ENCODE measurements at regions not wholly inside any gene's neighbourhood (a gene's known extent, or its start where the extent isn't known, plus 50 kb on each side); places are given as distances from the start of the nearest gene placed in this dataset.

DNA sequence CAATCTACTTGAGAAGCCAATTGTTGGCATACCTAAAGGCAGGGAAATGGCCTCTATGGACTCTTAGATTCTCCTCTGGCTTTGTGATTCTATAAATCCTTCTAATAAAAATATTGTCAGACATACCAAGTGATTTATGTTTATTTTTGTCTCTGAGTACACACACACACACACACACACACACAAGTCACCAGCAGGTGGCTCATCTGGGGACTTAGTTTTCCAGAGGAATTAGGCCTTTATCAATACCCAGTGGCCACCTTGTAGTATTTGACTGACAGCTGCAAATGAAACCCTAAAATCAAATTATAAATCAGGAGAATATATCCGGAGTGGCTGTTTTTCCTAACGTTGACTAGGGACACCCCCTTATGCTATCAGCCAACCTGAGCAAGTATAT is 258.5 kb downstream of the BRINP2 start:
- DNase-seq: no peak
- TF ChIP-seq, protein P1, sequence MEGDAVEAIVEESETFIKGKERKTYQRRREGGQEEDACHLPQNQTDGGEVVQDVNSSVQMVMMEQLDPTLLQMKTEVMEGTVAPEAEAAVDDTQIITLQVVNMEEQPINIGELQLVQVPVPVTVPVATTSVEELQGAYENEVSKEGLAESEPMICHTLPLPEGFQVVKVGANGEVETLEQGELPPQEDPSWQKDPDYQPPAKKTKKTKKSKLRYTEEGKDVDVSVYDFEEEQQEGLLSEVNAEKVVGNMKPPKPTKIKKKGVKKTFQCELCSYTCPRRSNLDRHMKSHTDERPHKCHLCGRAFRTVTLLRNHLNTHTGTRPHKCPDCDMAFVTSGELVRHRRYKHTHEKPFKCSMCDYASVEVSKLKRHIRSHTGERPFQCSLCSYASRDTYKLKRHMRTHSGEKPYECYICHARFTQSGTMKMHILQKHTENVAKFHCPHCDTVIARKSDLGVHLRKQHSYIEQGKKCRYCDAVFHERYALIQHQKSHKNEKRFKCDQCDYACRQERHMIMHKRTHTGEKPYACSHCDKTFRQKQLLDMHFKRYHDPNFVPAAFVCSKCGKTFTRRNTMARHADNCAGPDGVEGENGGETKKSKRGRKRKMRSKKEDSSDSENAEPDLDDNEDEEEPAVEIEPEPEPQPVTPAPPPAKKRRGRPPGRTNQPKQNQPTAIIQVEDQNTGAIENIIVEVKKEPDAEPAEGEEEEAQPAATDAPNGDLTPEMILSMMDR (IDR thresholded peaks at IDR 0.05): no peak
- H3K27ac Mint-ChIP-seq: no peak overlapping the region
- no peaks in the 10 kb centered on the region for H3K4me1 Mint-ChIP-seq (ENCODE audit: low read depth)
- H3K36me3 Mint-ChIP-seq (ENCODE audit: low read depth): no peaks in the 10 kb centered on the region
- H3K27me3 Mint-ChIP-seq (ENCODE audit: insufficient read depth): no peaks in the 10 kb centered on the region
- H3K9me3 Mint-ChIP-seq: peaks cover 32% of the 10 kb centered on the region
- no peak overlapping the region for H3K4me3 Mint-ChIP-seq

DNA sequence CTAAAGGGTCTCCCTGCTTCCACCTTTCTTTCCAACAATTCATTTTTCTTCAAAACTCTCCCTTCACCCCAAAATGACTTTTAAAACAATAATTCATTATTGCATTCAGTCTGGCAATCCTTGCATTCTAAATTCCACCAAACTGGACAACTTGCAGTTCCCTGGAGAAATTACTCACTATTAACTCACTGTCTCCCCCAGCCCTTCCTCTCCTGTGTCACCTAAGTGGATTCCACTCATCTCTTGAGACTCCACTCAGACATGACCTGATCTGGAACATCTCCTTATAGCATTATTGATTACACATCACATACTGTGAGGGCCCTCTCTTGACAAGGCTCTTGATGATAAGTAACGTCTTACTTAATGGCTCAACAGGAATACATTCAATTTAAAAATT is 257.1 kb downstream of the BRINP2 start:
- Mint-ChIP-seq H3K27ac (no peak overlapping the region), H3K9me3 (peaks cover 33% of the 10 kb centered on the region), H3K27me3 (ENCODE audit: insufficient read depth) (no peaks in the 10 kb centered on the region), H3K4me3 (no peak overlapping the region), H3K4me1 (ENCODE audit: low read depth) (no peaks in the 10 kb centered on the region), H3K36me3 (ENCODE audit: low read depth) (no peaks in the 10 kb centered on the region)
- no peak for DNase-seq
- TF ChIP-seq, protein P1 (IDR thresholded peaks at IDR 0.05): no peak

DNA sequence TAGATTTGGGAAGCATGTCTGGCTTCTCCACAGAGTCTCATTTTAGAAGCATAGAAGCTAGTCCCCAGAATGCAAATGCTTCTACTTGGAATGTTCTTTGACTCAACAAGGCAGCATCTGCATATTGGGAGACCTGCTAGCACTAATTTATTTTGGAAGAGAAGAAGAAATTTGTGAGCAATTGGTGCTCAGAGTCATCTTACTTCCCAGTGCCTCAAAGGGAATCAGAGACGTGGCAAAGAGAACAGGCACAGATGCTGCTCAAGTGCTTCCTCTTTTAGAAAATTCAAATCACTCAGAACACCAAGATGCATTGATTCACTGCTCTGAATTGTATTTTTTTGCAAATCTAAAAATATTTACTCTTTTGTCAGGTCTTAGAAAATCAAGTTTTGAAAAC is 255.7 kb downstream of the BRINP2 start:
- Mint-ChIP-seq H3K4me3 (no peak overlapping the region), H3K4me1 (ENCODE audit: low read depth) (no peaks in the 10 kb centered on the region), H3K27me3 (ENCODE audit: insufficient read depth) (no peaks in the 10 kb centered on the region), H3K9me3 (peaks cover 36% of the 10 kb centered on the region), H3K36me3 (ENCODE audit: low read depth) (no peaks in the 10 kb centered on the region), H3K27ac (no peak overlapping the region)
- TF ChIP-seq, protein P1 (IDR thresholded peaks at IDR 0.05): no peak
- no peak for DNase-seq

DNA sequence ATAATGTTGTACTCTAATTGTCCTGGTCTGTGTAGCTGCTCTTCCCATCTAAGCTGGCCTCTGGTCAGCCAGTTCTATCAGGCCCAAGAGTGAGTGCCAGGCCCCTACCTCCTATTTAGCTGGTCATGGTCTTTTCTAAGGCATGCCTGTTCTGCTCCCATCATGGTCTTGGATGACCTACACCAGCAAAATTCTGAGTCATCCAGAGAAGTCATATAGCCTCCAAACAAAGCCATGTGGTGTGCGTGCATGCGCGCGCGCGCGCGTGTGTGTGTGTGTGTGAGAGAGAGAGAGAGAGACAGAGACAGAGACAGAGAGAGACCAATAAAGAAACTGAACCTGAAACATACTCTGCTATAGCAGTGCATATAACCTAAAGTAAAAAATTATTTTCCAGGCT is 254.4 kb downstream of the BRINP2 start:
- no peak for DNase-seq
- no peak overlapping the region for H3K27ac Mint-ChIP-seq
- no peaks in the 10 kb centered on the region for H3K36me3 Mint-ChIP-seq (ENCODE audit: low read depth)

DNA sequence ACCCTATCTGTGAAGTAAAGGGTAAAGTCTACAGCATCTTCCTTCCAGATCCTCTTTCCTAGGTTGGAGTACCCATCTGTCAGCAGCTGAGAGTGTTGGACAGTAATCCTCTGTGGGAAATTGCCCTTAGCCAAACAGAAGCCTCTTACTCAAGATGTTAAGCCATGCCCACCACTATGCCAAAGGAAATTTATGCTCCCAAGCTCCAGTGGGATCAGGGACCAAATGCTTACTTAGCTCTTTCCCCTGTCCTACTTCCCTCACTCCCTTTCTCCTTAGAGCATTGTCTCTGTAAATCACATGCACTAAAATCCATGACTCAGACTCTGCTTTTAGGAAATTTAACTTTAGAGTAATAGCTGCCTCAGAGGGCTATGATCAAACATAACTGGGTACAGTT is 254.0 kb downstream of the BRINP2 start:
- no peak overlapping the region for H3K27ac Mint-ChIP-seq
- no peaks in the 10 kb centered on the region for H3K36me3 Mint-ChIP-seq (ENCODE audit: low read depth)
- no peak for DNase-seq
- peaks cover 35% of the 10 kb centered on the region for H3K9me3 Mint-ChIP-seq
- no peaks in the 10 kb centered on the region for H3K27me3 Mint-ChIP-seq (ENCODE audit: insufficient read depth)
- no peaks in the 10 kb centered on the region for H3K4me1 Mint-ChIP-seq (ENCODE audit: low read depth)
- TF ChIP-seq, protein P1 (IDR thresholded peaks at IDR 0.05): no peak
- H3K4me3 Mint-ChIP-seq: no peak overlapping the region

More for the DNA sequence above, 254.4 kb downstream of the BRINP2 start:
- Mint-ChIP-seq H3K4me1 (ENCODE audit: low read depth) (no peaks in the 10 kb centered on the region), H3K4me3 (no peak overlapping the region), H3K27me3 (ENCODE audit: insufficient read depth) (no peaks in the 10 kb centered on the region), H3K9me3 (peaks cover 34% of the 10 kb centered on the region)
- TF ChIP-seq, protein P1 (IDR thresholded peaks at IDR 0.05): no peak

DNA sequence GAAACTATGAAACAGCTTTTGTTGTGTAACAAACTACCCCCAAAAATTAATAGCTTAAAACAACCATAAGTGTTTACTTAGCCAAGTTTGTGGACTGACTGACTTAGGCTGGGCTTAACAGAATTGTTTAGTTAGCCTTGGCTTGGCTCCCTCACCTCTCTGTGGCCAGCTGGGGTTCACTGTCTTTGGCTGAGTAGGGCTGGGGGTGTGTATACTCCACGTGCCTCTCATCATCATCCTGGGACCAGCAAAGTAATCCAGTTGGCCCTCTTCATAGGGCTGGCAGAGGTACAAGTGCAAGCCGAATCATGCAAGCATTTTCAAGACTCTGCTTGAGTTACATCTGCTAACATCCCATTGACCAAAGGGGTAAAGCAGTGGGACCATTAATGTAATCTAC is 252.3 kb downstream of the BRINP2 start:
- Mint-ChIP-seq H3K36me3 (ENCODE audit: low read depth) (no peaks in the 10 kb centered on the region), H3K4me3 (no peak overlapping the region), H3K27me3 (ENCODE audit: insufficient read depth) (no peaks in the 10 kb centered on the region), H3K9me3 (peaks cover 34% of the 10 kb centered on the region), H3K4me1 (ENCODE audit: low read depth) (no peaks in the 10 kb centered on the region), H3K27ac (no peak overlapping the region)
- TF ChIP-seq, protein P1 (IDR thresholded peaks at IDR 0.05): no peak
- DNase-seq: no peak
